Liver (tissue), 8 donors: ENCODE measurements at regions not wholly inside any gene's neighbourhood (a gene's known extent, or its start where the extent isn't known, plus 50 kb on each side); places are given as distances from the start of the nearest gene placed in this dataset.

Source experiments
- DNase-seq: peaks from one replicate; pipeline ENCODE4 v3.0.0-alpha.2; 2017; ENCODE audit warnings: low spot score
- H3K27ac ChIP-seq, 2 donors: one replicate each; pipeline ENCODE4 v1.7.0; 2013; ENCODE audit warnings: inconsistent platforms in 2 of 2, low read length in 2 of 2, control low read depth in 1 of 2, low read depth in 1 of 2, mild to moderate bottlenecking in 1 of 2
- H3K27me3 ChIP-seq, 4 donors: one replicate each; pipeline versions ENCODE4 v1.6.1 to v1.7.0; 2013; ENCODE audit warnings: low read length in 3 of 4, inconsistent platforms in 1 of 4, mild to moderate bottlenecking in 1 of 4, moderate library complexity in 1 of 4; ENCODE audit not compliant: control insufficient read depth in 4 of 4, insufficient read depth in 4 of 4
- H3K36me3 ChIP-seq, 4 donors: one replicate each; pipeline versions ENCODE4 v1.6.1 to v1.7.0; 2013; ENCODE audit warnings: low read length in 3 of 4, mild to moderate bottlenecking in 3 of 4, low read depth in 1 of 4, moderate library complexity in 1 of 4; ENCODE audit not compliant: control insufficient read depth in 4 of 4, insufficient read depth in 3 of 4
- H3K4me1 ChIP-seq, 4 donors: one replicate each; pipeline versions ENCODE4 v1.6.1 to v1.7.0; 2013; ENCODE audit warnings: low read length in 3 of 4, mild to moderate bottlenecking in 3 of 4, moderate library complexity in 1 of 4; ENCODE audit not compliant: control insufficient read depth in 4 of 4, insufficient read depth in 4 of 4
- H3K4me3 ChIP-seq, 3 donors: one replicate each; pipeline versions ENCODE4 v1.6.1 to v1.7.0; 2013; ENCODE audit warnings: low read length in 3 of 3, control low read depth in 1 of 3, low read depth in 1 of 3, mild to moderate bottlenecking in 1 of 3
- H3K9ac ChIP-seq, 2 donors: one replicate each; pipeline ENCODE4 v1.7.0; 2013; ENCODE audit warnings: low read length in 2 of 2, mild to moderate bottlenecking in 2 of 2, moderate library complexity in 2 of 2, control low read depth in 1 of 2, low read depth in 1 of 2
- H3K9me3 ChIP-seq, 4 donors: one replicate each; pipeline versions ENCODE4 v1.6.1 to v1.7.0; 2013; ENCODE audit warnings: low read length in 3 of 4; ENCODE audit not compliant: control insufficient read depth in 4 of 4
- EGR1 ChIP-seq, 2 donors: IDR thresholded peaks; 2 replicates each; pipeline ENCODE4 v1.6.1; 2016 to 2018; ENCODE audit warnings: antibody characterized with exemption in 2 of 2, low read depth in 2 of 2
- FOXA1 ChIP-seq: IDR thresholded peaks from 2 replicates; pipeline ENCODE4 v1.6.1; 2016; ENCODE audit warnings: antibody characterized with exemption
- FOXA2 ChIP-seq: IDR thresholded peaks from 2 replicates; pipeline ENCODE4 v1.6.1; 2016; ENCODE audit warnings: antibody characterized with exemption
- GABPA ChIP-seq, 2 donors: IDR thresholded peaks in 1 of 2; conservative IDR thresholded peaks in 1 of 2; 2 replicates each; pipeline ENCODE4 v1.6.1; 2016; ENCODE audit warnings: antibody characterized with exemption in 2 of 2, mild to moderate bottlenecking in 1 of 2, moderate library complexity in 1 of 2
- HNF4A ChIP-seq, 2 donors: conservative IDR thresholded peaks; 2 replicates each; pipeline ENCODE4 v1.6.1; 2016; ENCODE audit warnings: antibody characterized with exemption in 2 of 2, mild to moderate bottlenecking in 2 of 2
- HNF4G ChIP-seq: IDR thresholded peaks from 2 replicates; pipeline ENCODE4 v1.6.1; 2016; ENCODE audit warnings: antibody characterized with exemption
- JUND ChIP-seq, 2 donors: IDR thresholded peaks; 2 replicates each; pipeline ENCODE4 v1.6.1; 2016; ENCODE audit warnings: antibody characterized with exemption in 2 of 2
- NR2F2 ChIP-seq: IDR thresholded peaks from 2 replicates; pipeline ENCODE4 v1.6.1; 2016; ENCODE audit warnings: antibody characterized with exemption
- RAD21 ChIP-seq, 2 donors: IDR thresholded peaks; 2 replicates each; pipeline ENCODE4 v1.6.1; 2016; ENCODE audit warnings: antibody characterized with exemption in 2 of 2, mild to moderate bottlenecking in 2 of 2
- RXRA ChIP-seq, 2 donors: IDR thresholded peaks; 2 replicates each; pipeline ENCODE4 v1.6.1; 2017 to 2018; ENCODE audit warnings: antibody characterized with exemption in 2 of 2, mild to moderate bottlenecking in 1 of 2
- SP1 ChIP-seq: IDR thresholded peaks from 2 replicates; pipeline ENCODE4 v1.6.1; 2018; ENCODE audit warnings: antibody characterized with exemption, mild to moderate bottlenecking
- TAF1 ChIP-seq: conservative IDR thresholded peaks from 2 replicates; pipeline ENCODE4 v1.6.1; 2016; ENCODE audit warnings: antibody characterized with exemption, mild to moderate bottlenecking
- YY1 ChIP-seq: IDR thresholded peaks from 2 replicates; pipeline ENCODE4 v1.6.1; 2016; ENCODE audit warnings: antibody characterized with exemption, mild to moderate bottlenecking
- WGBS: extraction: QIAGEN DNeasy Blood & Tissue Kit; methylation state at CpG from one replicate; pipeline ENCODE4 v1.1.7; 2013; 5-methylcytosine and 5-hydroxymethylcytosine counted together
- TF ChIP-seq, protein P1 (sequence below): IDR thresholded peaks from 2 replicates; pipeline ENCODE4 v1.6.1; 2016; ENCODE audit warnings: antibody characterized with exemption
- TF ChIP-seq, protein P2 (sequence below): fragments of 150-350 bp; IDR thresholded peaks from 2 replicates; pipeline ENCODE4 v1.5.1; 2017; ENCODE audit warnings: improper control_type of control experiment, low read depth, low read length; ENCODE audit not compliant: missing input control
- TF ChIP-seq, protein P3 (sequence below): IDR thresholded peaks from 2 replicates; pipeline ENCODE4 v1.6.1; 2016; ENCODE audit warnings: antibody characterized with exemption
- TF ChIP-seq, protein P4 (sequence below): IDR thresholded peaks from 2 replicates; pipeline ENCODE4 v1.6.1; 2016; ENCODE audit warnings: antibody characterized with exemption
- TF ChIP-seq, protein P5 (sequence below): IDR thresholded peaks from 2 replicates; pipeline ENCODE4 v1.6.1; 2016; ENCODE audit warnings: antibody characterized with exemption, mild to moderate bottlenecking
- donor health status: healthy.
- donor health status: healthy.
- donor health status: healthy.
- donor health status: healthy.
- donor health status: healthy.

DNA sequence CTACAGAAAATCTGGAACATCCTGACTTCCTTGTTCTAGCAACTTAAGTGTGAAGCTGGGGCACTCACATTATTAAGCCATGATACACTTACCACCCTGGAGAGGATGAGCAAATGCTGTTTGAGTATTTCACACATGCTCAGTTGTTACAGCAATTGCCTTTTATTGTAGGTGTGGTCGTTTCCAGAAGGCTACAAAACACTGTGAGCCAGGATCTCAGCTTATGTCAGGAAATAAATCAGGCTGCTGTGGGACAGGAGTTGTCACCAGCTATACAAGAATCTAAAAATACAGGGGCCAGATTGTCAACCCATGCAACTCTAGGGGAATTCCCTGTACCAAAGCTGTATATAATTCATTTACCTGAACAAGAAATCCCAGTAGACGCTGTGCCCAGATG lies 273.3 kb upstream of the SP4 start:
- DNase-seq = no peak
- Histone ChIP-seq H3K4me1 (no peaks in the 10 kb centered on the region), H3K27ac (no peak overlapping the region), H3K36me3 (no peaks in the 10 kb centered on the region), H3K4me3 (no peak overlapping the region), H3K27me3 (no peaks in the 10 kb centered on the region), H3K9me3 (no peaks in the 10 kb centered on the region), H3K9ac (no peak overlapping the region)
- WGBS = 63% methylated on average over 2 of the region's 2 CpGs
- TF ChIP-seq FOXA1 = no peak
- TF ChIP-seq GABPA (IDR thresholded peaks at IDR 0.05 in 1 of 2, conservative IDR thresholded peaks at IDR 0.05 in 1 of 2) = no peak
- TF ChIP-seq, protein P1, sequence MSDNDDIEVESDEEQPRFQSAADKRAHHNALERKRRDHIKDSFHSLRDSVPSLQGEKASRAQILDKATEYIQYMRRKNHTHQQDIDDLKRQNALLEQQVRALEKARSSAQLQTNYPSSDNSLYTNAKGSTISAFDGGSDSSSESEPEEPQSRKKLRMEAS = no peak
- TF ChIP-seq, protein P2, sequence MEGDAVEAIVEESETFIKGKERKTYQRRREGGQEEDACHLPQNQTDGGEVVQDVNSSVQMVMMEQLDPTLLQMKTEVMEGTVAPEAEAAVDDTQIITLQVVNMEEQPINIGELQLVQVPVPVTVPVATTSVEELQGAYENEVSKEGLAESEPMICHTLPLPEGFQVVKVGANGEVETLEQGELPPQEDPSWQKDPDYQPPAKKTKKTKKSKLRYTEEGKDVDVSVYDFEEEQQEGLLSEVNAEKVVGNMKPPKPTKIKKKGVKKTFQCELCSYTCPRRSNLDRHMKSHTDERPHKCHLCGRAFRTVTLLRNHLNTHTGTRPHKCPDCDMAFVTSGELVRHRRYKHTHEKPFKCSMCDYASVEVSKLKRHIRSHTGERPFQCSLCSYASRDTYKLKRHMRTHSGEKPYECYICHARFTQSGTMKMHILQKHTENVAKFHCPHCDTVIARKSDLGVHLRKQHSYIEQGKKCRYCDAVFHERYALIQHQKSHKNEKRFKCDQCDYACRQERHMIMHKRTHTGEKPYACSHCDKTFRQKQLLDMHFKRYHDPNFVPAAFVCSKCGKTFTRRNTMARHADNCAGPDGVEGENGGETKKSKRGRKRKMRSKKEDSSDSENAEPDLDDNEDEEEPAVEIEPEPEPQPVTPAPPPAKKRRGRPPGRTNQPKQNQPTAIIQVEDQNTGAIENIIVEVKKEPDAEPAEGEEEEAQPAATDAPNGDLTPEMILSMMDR = no peak
- no peak for TF ChIP-seq SP1
- TF ChIP-seq RAD21 (IDR thresholded peaks at IDR 0.05) = no peak
- TF ChIP-seq YY1 = no peak
- no peak for TF ChIP-seq JUND (IDR thresholded peaks at IDR 0.05)
- TF ChIP-seq, protein P3, sequence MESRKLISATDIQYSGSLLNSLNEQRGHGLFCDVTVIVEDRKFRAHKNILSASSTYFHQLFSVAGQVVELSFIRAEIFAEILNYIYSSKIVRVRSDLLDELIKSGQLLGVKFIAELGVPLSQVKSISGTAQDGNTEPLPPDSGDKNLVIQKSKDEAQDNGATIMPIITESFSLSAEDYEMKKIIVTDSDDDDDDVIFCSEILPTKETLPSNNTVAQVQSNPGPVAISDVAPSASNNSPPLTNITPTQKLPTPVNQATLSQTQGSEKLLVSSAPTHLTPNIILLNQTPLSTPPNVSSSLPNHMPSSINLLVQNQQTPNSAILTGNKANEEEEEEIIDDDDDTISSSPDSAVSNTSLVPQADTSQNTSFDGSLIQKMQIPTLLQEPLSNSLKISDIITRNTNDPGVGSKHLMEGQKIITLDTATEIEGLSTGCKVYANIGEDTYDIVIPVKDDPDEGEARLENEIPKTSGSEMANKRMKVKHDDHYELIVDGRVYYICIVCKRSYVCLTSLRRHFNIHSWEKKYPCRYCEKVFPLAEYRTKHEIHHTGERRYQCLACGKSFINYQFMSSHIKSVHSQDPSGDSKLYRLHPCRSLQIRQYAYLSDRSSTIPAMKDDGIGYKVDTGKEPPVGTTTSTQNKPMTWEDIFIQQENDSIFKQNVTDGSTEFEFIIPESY = no peak
- TF ChIP-seq HNF4A (conservative IDR thresholded peaks at IDR 0.05) = no peak
- TF ChIP-seq EGR1 (IDR thresholded peaks at IDR 0.05; ENCODE audit: low read depth in 2 of 2) = no peak
- TF ChIP-seq FOXA2 = no peak
- TF ChIP-seq TAF1 = no peak
- TF ChIP-seq, protein P4, sequence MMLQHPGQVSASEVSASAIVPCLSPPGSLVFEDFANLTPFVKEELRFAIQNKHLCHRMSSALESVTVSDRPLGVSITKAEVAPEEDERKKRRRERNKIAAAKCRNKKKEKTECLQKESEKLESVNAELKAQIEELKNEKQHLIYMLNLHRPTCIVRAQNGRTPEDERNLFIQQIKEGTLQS = no peak

DNA sequence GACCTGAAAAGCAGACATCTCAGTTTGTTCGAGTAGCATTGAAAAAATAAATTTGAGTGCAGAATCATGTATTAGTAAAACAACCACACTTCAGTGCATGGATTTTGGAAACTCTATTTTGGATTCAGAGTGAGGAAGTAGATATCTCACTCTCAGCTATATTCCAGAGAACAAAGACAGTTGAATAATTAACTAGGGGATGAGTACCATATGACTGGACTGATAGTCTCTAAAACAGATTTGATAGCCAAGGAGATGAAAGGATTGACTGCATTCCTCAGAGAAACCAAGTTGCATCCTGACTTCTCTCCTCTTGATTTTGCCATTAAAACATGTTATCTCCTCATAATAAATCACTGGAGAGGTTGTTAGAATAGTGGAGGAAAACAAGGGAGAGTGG lies 268.4 kb upstream of the SP4 start:
- H3K9ac ChIP-seq = no peak overlapping the region
- no peak overlapping the region for H3K27ac ChIP-seq
- H3K4me1 ChIP-seq = no peaks in the 10 kb centered on the region
- no peak overlapping the region for H3K4me3 ChIP-seq
- no peaks in the 10 kb centered on the region for H3K36me3 ChIP-seq
- WGBS = 87% methylated on average over 1 of the region's 1 CpG
- H3K9me3 ChIP-seq = no peaks in the 10 kb centered on the region
- peaks cover 0 to 3% (median 0%) of the 10 kb centered on the region in 4 donors for H3K27me3 ChIP-seq
- TF ChIP-seq GABPA (IDR thresholded peaks at IDR 0.05 in 1 of 2, conservative IDR thresholded peaks at IDR 0.05 in 1 of 2) (no peak), HNF4A (conservative IDR thresholded peaks at IDR 0.05) (no peak), EGR1 (IDR thresholded peaks at IDR 0.05; ENCODE audit: low read depth in 2 of 2) (no peak), RAD21 (IDR thresholded peaks at IDR 0.05) (no peak), JUND (IDR thresholded peaks at IDR 0.05) (no peak), RXRA (IDR thresholded peaks at IDR 0.05) (no peak), TAF1 (no peak), HNF4G (no peak), NR2F2 (no peak), FOXA1 (no peak)
- TF ChIP-seq, protein P3 = no peak
- TF ChIP-seq, protein P5, sequence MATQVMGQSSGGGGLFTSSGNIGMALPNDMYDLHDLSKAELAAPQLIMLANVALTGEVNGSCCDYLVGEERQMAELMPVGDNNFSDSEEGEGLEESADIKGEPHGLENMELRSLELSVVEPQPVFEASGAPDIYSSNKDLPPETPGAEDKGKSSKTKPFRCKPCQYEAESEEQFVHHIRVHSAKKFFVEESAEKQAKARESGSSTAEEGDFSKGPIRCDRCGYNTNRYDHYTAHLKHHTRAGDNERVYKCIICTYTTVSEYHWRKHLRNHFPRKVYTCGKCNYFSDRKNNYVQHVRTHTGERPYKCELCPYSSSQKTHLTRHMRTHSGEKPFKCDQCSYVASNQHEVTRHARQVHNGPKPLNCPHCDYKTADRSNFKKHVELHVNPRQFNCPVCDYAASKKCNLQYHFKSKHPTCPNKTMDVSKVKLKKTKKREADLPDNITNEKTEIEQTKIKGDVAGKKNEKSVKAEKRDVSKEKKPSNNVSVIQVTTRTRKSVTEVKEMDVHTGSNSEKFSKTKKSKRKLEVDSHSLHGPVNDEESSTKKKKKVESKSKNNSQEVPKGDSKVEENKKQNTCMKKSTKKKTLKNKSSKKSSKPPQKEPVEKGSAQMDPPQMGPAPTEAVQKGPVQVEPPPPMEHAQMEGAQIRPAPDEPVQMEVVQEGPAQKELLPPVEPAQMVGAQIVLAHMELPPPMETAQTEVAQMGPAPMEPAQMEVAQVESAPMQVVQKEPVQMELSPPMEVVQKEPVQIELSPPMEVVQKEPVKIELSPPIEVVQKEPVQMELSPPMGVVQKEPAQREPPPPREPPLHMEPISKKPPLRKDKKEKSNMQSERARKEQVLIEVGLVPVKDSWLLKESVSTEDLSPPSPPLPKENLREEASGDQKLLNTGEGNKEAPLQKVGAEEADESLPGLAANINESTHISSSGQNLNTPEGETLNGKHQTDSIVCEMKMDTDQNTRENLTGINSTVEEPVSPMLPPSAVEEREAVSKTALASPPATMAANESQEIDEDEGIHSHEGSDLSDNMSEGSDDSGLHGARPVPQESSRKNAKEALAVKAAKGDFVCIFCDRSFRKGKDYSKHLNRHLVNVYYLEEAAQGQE = no peak
- TF ChIP-seq, protein P2 = no peak
- TF ChIP-seq, protein P4 = no peak
- DNase-seq = no peak
